ENCODE measurements at regions not wholly inside any gene's neighbourhood (a gene's known extent, or its start where the extent isn't known, plus 50 kb on each side); places are given as distances from the start of the nearest gene placed in this dataset.
"Not testable (repeated sequence)": the region's sequence is repeated elsewhere in the genome, so short reads cannot be mapped to it uniquely, and the experiment has no call there.

- TF ChIP-seq CTCF (IDR thresholded peaks at IDR 0.05; ENCODE audit: control insufficient read depth, extremely low read depth, insufficient read depth): no peak
- no peak for DNase-seq (ENCODE audit: low read depth)
- no peak overlapping the region for H3K4me3 ChIP-seq (ENCODE audit: low read depth, low read length)
Observed at GRCh38 chr6:141780296-141780695, 352.4 kb upstream of the GJE1 start.

DNA sequence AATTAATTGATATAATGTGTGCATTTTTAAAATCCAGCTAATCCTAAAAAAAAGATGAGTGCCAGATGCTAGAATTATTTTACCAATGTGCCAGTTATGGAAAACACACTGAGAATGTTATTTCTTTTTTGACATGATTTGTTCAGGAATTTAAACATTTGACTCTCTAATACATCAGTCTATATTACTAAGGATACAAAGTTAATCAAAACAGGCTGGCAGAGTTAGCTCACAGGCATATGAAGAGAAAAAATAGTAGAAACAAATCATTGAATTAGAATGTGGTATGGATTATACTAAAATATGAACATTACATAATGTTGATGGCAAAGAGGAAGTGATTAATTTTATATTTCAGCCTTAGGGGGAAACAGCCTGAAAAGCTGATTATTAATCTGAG, 368.3 kb upstream of the GJE1 start:
- no peak for DNase-seq (ENCODE audit: low read depth)
- TF ChIP-seq CTCF (IDR thresholded peaks at IDR 0.05; ENCODE audit: control insufficient read depth, extremely low read depth, insufficient read depth): no peak
- H3K4me3 ChIP-seq (ENCODE audit: low read depth, low read length): no peak overlapping the region

DNA sequence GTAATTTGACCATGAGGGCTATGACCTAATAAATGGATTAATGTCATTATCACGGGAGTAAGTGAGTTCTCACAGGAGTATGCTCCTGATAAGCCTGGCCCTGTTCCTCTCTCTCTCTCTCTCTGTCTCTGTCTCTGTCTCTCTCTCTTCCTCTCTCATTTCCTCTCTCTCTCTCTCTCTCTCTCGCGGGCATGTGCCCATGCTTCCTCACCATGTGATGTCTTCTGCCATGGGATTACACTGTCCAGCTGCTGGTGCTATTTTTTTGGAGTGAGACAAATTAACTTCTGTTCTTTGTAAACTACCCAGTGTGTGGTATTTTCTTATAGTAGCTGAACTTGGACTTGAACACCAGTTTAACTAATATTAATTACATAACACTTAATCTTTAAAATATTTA, 374.3 kb upstream of the GJE1 start:
- DNase-seq (ENCODE audit: low read depth): no peak
- no peak for TF ChIP-seq CTCF (IDR thresholded peaks at IDR 0.05; ENCODE audit: control insufficient read depth, extremely low read depth, insufficient read depth)
- H3K4me3 ChIP-seq (ENCODE audit: low read depth, low read length): no peak overlapping the region

GRCh38 chr6:141753180-141753579, 379.5 kb upstream of the GJE1 start:
- H3K4me3 ChIP-seq (ENCODE audit: low read depth, low read length): no peak overlapping the region
- TF ChIP-seq CTCF (IDR thresholded peaks at IDR 0.05; ENCODE audit: control insufficient read depth, extremely low read depth, insufficient read depth): no peak
- DNase-seq (ENCODE audit: low read depth): no peak

GRCh38 chr6:141752677-141753076, 380.0 kb upstream of the GJE1 start:
- no peak overlapping the region for H3K4me3 ChIP-seq (ENCODE audit: low read depth, low read length)
- DNase-seq (ENCODE audit: low read depth): no peak
- TF ChIP-seq CTCF (IDR thresholded peaks at IDR 0.05; ENCODE audit: control insufficient read depth, extremely low read depth, insufficient read depth): no peak

- DNase-seq (ENCODE audit: low read depth); H3K4me3 ChIP-seq (ENCODE audit: low read depth, low read length): not testable (repeated sequence)
Observed at GRCh38 chr6:141746324-141746723, 386.4 kb upstream of the GJE1 start.

GRCh38 chr6:141744971-141745370, 387.8 kb upstream of the GJE1 start:
- DNase-seq (ENCODE audit: low read depth): no peak
- no peak for TF ChIP-seq CTCF (IDR thresholded peaks at IDR 0.05; ENCODE audit: control insufficient read depth, extremely low read depth, insufficient read depth)
- no peak overlapping the region for H3K4me3 ChIP-seq (ENCODE audit: low read depth, low read length)
